ENCODE measurements at regions not wholly inside any gene's neighbourhood (a gene's known extent, or its start where the extent isn't known, plus 50 kb on each side); places are given as distances from the start of the nearest gene placed in this dataset.

- DNase-seq (ENCODE audit: extremely low read depth, low read depth), result peak; percentile 56
- TF ChIP-seq CTCF (IDR thresholded peaks at IDR 0.05; ENCODE audit: low read depth, low read length, missing control alignments), result no peak
- no peak overlapping the region for H3K4me3 ChIP-seq (replicated peaks; ENCODE audit: low read depth, low read length)
Observed at GRCh38 chr16:54407596-54407995, 121.0 kb upstream of the IRX3 start.

- DNase-seq (ENCODE audit: extremely low read depth, low read depth), result no peak
- H3K4me3 ChIP-seq (replicated peaks; ENCODE audit: low read depth, low read length), result no peak overlapping the region
- TF ChIP-seq CTCF (IDR thresholded peaks at IDR 0.05; ENCODE audit: low read depth, low read length, missing control alignments), result no peak
Observed at GRCh38 chr16:54405478-54405877, 118.9 kb upstream of the IRX3 start.

- no peak for TF ChIP-seq CTCF (IDR thresholded peaks at IDR 0.05; ENCODE audit: low read depth, low read length, missing control alignments)
- no peak for DNase-seq (ENCODE audit: extremely low read depth, low read depth)
- no peak overlapping the region for H3K4me3 ChIP-seq (replicated peaks; ENCODE audit: low read depth, low read length)
Observed at GRCh38 chr16:54403580-54403979, 117.0 kb upstream of the IRX3 start.

- no peak for TF ChIP-seq CTCF (IDR thresholded peaks at IDR 0.05; ENCODE audit: low read depth, low read length, missing control alignments)
- no peak overlapping the region for H3K4me3 ChIP-seq (replicated peaks; ENCODE audit: low read depth, low read length)
- no peak for DNase-seq (ENCODE audit: extremely low read depth, low read depth)
Observed at GRCh38 chr16:54402873-54403272, 116.3 kb upstream of the IRX3 start.

- peak; percentile 31 for DNase-seq (ENCODE audit: extremely low read depth, low read depth)
- H3K4me3 ChIP-seq (replicated peaks; ENCODE audit: low read depth, low read length), result no peak overlapping the region
- TF ChIP-seq CTCF (IDR thresholded peaks at IDR 0.05; ENCODE audit: low read depth, low read length, missing control alignments), result no peak
Observed at GRCh38 chr16:54402270-54402669, 115.7 kb upstream of the IRX3 start.

- no peak for TF ChIP-seq CTCF (IDR thresholded peaks at IDR 0.05; ENCODE audit: low read depth, low read length, missing control alignments)
- no peak overlapping the region for H3K4me3 ChIP-seq (replicated peaks; ENCODE audit: low read depth, low read length)
- no peak for DNase-seq (ENCODE audit: extremely low read depth, low read depth)
Observed at GRCh38 chr16:54400261-54400660, 113.7 kb upstream of the IRX3 start.

GRCh38 chr16:54398986-54399385, 112.4 kb upstream of the IRX3 start:
- H3K4me3 ChIP-seq (replicated peaks; ENCODE audit: low read depth, low read length), result no peak overlapping the region
- DNase-seq (ENCODE audit: extremely low read depth, low read depth), result no peak
- TF ChIP-seq CTCF (IDR thresholded peaks at IDR 0.05; ENCODE audit: low read depth, low read length, missing control alignments), result no peak

Data from HFF-Myc (cell line).